ENCODE measurements at regions not wholly inside any gene's neighbourhood (a gene's known extent, or its start where the extent isn't known, plus 50 kb on each side); places are given as distances from the start of the nearest gene placed in this dataset.

DNA sequence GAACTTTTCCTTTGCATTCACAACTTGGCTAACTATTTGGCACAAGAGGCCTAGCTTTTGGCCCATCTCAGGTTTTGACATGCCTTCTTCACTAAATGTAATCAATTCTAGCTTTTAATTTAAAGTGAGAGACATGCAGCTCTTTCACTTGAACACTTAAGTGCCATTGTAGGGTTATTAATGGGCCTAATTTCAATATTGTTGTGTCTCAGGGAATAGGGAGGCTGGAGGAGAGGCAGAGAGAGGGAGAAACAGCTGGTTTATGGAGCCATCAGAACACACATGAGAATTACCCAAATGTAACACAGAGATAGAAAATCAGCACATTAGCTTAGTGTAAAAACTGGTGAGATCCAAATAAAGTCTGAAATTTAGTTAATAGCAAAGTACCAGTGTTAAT, 157.4 kb downstream of the RPAP3 start:
- Histone ChIP-seq H3K79me2 (ENCODE audit: insufficient read depth, low read length) (no peaks in the 10 kb centered on the region), H2AFZ (ENCODE audit: low read depth, low read length, severe bottlenecking) (no peak overlapping the region)

DNA sequence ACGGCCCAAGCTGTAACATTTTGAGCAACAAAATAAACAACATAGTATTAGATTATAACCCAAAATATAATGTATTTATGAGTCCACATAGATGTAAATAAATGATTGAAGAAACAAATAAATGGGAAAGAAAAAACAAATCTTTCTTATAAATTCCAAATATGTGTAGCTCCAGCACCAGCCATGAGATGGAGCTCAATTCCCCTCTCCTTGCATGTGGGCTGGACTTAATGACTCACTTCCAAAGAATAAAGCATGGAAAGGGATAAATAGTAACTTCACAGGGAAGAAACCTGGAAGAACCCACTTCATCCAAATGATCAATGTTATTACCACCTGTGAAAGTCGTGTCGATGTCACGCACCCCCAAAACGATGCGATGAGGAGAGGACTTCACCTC, 158.8 kb downstream of the RPAP3 start:
- no peaks in the 10 kb centered on the region for H4K20me1 ChIP-seq (ENCODE audit: low read depth, low read length)
- H3K9ac ChIP-seq (ENCODE audit: low read length), result no peak overlapping the region
- H3K4me2 ChIP-seq (ENCODE audit: low read depth, low read length, poor library complexity, severe bottlenecking), result no peak overlapping the region
- no peak for TF ChIP-seq EZH2phosphoT487 (conservative IDR thresholded peaks at IDR 0.05; ENCODE audit: low read length)
- H2AFZ ChIP-seq (ENCODE audit: low read depth, low read length, severe bottlenecking), result no peak overlapping the region
- no peak overlapping the region for H3K27ac ChIP-seq (ENCODE audit: low read depth, low read length)
- H3K9me3 ChIP-seq (ENCODE audit: insufficient read depth, low read length), result no peaks in the 10 kb centered on the region
- H3K4me3 ChIP-seq (ENCODE audit: insufficient read depth, low read length, poor library complexity, severe bottlenecking), result no peak overlapping the region
- H3K79me2 ChIP-seq (ENCODE audit: insufficient read depth, low read length), result no peaks in the 10 kb centered on the region
- H3K36me3 ChIP-seq (ENCODE audit: low read length), result no peaks in the 10 kb centered on the region
- H3F3A ChIP-seq (ENCODE audit: insufficient read depth), result no peaks in the 10 kb centered on the region
- no peaks in the 10 kb centered on the region for H3K27me3 ChIP-seq (ENCODE audit: low read length)
- H3K9me2 ChIP-seq (replicated peaks; ENCODE audit: insufficient read depth, low read length), result no peaks in the 10 kb centered on the region

More for the DNA sequence above, 157.4 kb downstream of the RPAP3 start:
- Histone ChIP-seq H3F3A (ENCODE audit: insufficient read depth) (no peaks in the 10 kb centered on the region), H3K27ac (ENCODE audit: low read depth, low read length) (no peak overlapping the region), H3K4me3 (ENCODE audit: insufficient read depth, low read length, poor library complexity, severe bottlenecking) (no peak overlapping the region), H3K36me3 (ENCODE audit: low read length) (no peaks in the 10 kb centered on the region), H3K9ac (ENCODE audit: low read length) (no peak overlapping the region), H3K4me2 (ENCODE audit: low read depth, low read length, poor library complexity, severe bottlenecking) (no peak overlapping the region), H3K9me3 (ENCODE audit: insufficient read depth, low read length) (no peaks in the 10 kb centered on the region), H3K27me3 (ENCODE audit: low read length) (no peaks in the 10 kb centered on the region), H3K9me2 (replicated peaks; ENCODE audit: insufficient read depth, low read length) (no peaks in the 10 kb centered on the region), H4K20me1 (ENCODE audit: low read depth, low read length) (no peaks in the 10 kb centered on the region)
- no peak for TF ChIP-seq EZH2phosphoT487 (conservative IDR thresholded peaks at IDR 0.05; ENCODE audit: low read length)
- TF ChIP-seq, protein P1, sequence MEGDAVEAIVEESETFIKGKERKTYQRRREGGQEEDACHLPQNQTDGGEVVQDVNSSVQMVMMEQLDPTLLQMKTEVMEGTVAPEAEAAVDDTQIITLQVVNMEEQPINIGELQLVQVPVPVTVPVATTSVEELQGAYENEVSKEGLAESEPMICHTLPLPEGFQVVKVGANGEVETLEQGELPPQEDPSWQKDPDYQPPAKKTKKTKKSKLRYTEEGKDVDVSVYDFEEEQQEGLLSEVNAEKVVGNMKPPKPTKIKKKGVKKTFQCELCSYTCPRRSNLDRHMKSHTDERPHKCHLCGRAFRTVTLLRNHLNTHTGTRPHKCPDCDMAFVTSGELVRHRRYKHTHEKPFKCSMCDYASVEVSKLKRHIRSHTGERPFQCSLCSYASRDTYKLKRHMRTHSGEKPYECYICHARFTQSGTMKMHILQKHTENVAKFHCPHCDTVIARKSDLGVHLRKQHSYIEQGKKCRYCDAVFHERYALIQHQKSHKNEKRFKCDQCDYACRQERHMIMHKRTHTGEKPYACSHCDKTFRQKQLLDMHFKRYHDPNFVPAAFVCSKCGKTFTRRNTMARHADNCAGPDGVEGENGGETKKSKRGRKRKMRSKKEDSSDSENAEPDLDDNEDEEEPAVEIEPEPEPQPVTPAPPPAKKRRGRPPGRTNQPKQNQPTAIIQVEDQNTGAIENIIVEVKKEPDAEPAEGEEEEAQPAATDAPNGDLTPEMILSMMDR (IDR thresholded peaks at IDR 0.05; ENCODE audit: insufficient read depth, low read length, poor library complexity, severe bottlenecking), result no peak

DNA sequence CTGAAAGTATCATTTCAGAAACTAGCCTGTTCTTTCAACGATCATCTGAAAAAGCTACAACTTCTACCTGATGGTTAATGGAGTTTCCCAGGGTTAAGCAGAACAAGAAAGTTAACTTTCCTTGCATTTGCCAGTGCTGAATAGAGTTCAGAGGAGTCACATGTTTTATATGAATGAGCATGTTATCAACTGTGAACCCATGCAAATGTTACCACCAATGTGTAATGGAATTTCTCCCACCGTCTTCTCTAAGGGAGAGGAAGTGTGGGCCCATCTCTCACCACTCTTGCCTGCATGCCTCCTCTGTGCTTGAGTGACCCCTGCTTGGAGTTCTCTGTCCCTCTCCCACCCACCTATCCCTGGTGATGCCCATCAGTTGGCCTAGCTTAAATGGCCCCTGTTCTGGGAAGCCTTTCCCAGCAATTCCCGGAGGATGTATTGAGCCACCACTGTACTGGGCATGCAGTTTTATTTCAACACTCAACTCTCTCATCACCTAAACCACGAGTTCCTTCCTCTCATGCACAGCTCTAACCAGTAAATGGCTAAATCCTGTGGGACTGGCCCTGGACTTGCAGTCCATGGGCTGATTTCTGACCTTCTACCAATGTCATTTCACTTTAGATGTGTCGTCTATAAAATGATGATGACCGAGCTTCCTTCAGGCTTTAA, 159.8 kb downstream of the RPAP3 start:
- Histone ChIP-seq H3K27me3 (ENCODE audit: low read length) (no peaks in the 10 kb centered on the region), H4K20me1 (ENCODE audit: low read depth, low read length) (no peaks in the 10 kb centered on the region), H3K36me3 (ENCODE audit: low read length) (no peaks in the 10 kb centered on the region), H3K79me2 (ENCODE audit: insufficient read depth, low read length) (no peaks in the 10 kb centered on the region), H3F3A (ENCODE audit: insufficient read depth) (no peaks in the 10 kb centered on the region), H3K9ac (ENCODE audit: low read length) (no peak overlapping the region), H3K4me3 (ENCODE audit: insufficient read depth, low read length, poor library complexity, severe bottlenecking) (no peak overlapping the region), H3K9me3 (ENCODE audit: insufficient read depth, low read length) (no peaks in the 10 kb centered on the region), H2AFZ (ENCODE audit: low read depth, low read length, severe bottlenecking) (no peak overlapping the region), H3K27ac (ENCODE audit: low read depth, low read length) (no peak overlapping the region), H3K4me2 (ENCODE audit: low read depth, low read length, poor library complexity, severe bottlenecking) (no peak overlapping the region), H3K9me2 (replicated peaks; ENCODE audit: insufficient read depth, low read length) (no peaks in the 10 kb centered on the region)
- no peak for TF ChIP-seq EZH2phosphoT487 (conservative IDR thresholded peaks at IDR 0.05; ENCODE audit: low read length)
- TF ChIP-seq, protein P1 (IDR thresholded peaks at IDR 0.05; ENCODE audit: insufficient read depth, low read length, poor library complexity, severe bottlenecking), result no peak

DNA sequence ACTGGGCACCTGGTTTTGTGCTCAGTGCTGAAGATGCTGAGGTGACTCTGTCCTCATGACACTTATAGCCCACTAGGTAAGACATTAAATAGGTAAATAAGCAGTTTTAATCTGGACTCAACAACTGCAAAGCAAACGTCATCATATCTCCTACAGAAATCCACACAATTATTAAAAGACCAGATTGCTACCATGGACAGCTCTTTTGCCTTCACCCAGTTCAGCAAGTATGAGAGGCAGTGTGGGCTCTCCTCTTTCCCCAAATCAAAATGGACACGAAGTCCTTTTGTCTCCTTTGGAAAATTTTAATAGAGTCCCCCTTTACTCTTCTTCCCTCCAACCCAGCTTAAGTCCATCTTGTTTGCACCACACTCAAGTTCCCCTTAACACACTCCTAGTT, 171.1 kb downstream of the RPAP3 start:
- TF ChIP-seq, protein P1 (IDR thresholded peaks at IDR 0.05; ENCODE audit: insufficient read depth, low read length, poor library complexity, severe bottlenecking), result no peak
- no peak for TF ChIP-seq EZH2phosphoT487 (conservative IDR thresholded peaks at IDR 0.05; ENCODE audit: low read length)
- Histone ChIP-seq H3K27me3 (ENCODE audit: low read length) (no peaks in the 10 kb centered on the region), H4K20me1 (ENCODE audit: low read depth, low read length) (no peaks in the 10 kb centered on the region), H3K36me3 (ENCODE audit: low read length) (no peaks in the 10 kb centered on the region; the same call in 1 of the 2 replicates), H2AFZ (ENCODE audit: low read depth, low read length, severe bottlenecking) (no peak overlapping the region), H3K27ac (ENCODE audit: low read depth, low read length) (no peak overlapping the region), H3F3A (ENCODE audit: insufficient read depth) (no peaks in the 10 kb centered on the region), H3K9me2 (replicated peaks; ENCODE audit: insufficient read depth, low read length) (no peaks in the 10 kb centered on the region), H3K79me2 (ENCODE audit: insufficient read depth, low read length) (no peaks in the 10 kb centered on the region), H3K9me3 (ENCODE audit: insufficient read depth, low read length) (peaks cover 4% of the 10 kb centered on the region; the same call in 1 of the 2 replicates), H3K4me3 (ENCODE audit: insufficient read depth, low read length, poor library complexity, severe bottlenecking) (no peak overlapping the region), H3K4me2 (ENCODE audit: low read depth, low read length, poor library complexity, severe bottlenecking) (no peak overlapping the region), H3K9ac (ENCODE audit: low read length) (no peak overlapping the region)
